GM12891 (cell line): ENCODE measurements at regions not wholly inside any gene's neighbourhood (a gene's known extent, or its start where the extent isn't known, plus 50 kb on each side); places are given as distances from the start of the nearest gene placed in this dataset.

Experiments used
- SPI1 ChIP-seq: IDR thresholded peaks from 2 replicates; pipeline ENCODE4 v1.6.1; 2011; ENCODE audit warnings: low read depth, low read length, control low read depth
- TAF1 ChIP-seq: IDR thresholded peaks from 2 replicates; pipeline ENCODE4 v1.6.1; 2011; ENCODE audit warnings: low read depth, low read length, control low read depth

- TF ChIP-seq TAF1 (no peak), SPI1 (no peak)
Measured at GRCh38 chr1:82593561-82593960, 792.8 kb downstream of the ADGRL2 start.
